Keratinocyte (primary cell): ENCODE measurements at regions not wholly inside any gene's neighbourhood (a gene's known extent, or its start where the extent isn't known, plus 50 kb on each side); places are given as distances from the start of the nearest gene placed in this dataset.

ENCODE experiments used
- CTCF ChIP-seq, 3 experiments: IDR thresholded peaks in 1 of 3; conservative IDR thresholded peaks in 1 of 3; optimal IDR thresholded peaks in 1 of 3; 2 replicates in 2 of 3; 3 replicates in 1 of 3; pipeline versions ENCODE3 to v1.5.1; 2011; ENCODE audit warnings: low read length in 3 of 3, mild to moderate bottlenecking in 3 of 3, moderate library complexity in 2 of 3, control low read depth in 1 of 3, inconsistent platforms in 1 of 3; ENCODE audit not compliant: insufficient read depth in 2 of 3; ENCODE audit errors: extremely low read depth in 1 of 3
- EZH2 ChIP-seq: IDR thresholded peaks from one replicate; pipeline ENCODE4 v1.6.1; 2012; ENCODE audit warnings: inconsistent platforms, mild to moderate bottlenecking, low read length, moderate library complexity

DNA sequence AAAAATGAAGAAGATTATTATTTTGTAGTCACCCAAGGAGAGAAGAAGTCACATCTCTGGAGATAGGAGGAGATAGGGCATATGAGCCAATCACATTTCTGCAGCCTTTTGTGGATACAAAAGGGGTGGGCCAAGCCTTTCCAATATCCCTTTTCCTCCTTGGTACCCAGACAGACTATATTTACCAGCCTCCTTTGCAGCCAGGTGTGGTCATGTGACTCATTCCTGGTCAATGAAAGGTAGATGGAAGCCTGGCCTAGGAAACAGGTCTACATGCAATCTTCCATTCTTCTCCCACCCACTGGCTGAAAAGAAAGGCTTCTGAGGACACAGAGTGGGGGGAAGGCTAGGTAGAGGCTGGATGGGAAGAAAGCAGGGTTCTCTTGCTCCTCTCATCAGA, 58.1 kb upstream of the ERG start:
- no peak for TF ChIP-seq EZH2
- no peak for TF ChIP-seq CTCF (optimal IDR thresholded peaks at IDR 0.05 in 1 of 3, IDR thresholded peaks at IDR 0.05 in 1 of 3, conservative IDR thresholded peaks at IDR 0.05 in 1 of 3; ENCODE audit: extremely low read depth in 1 of 3, insufficient read depth in 2 of 3, low read length in 3 of 3)
